ENCODE measurements at regions not wholly inside any gene's neighbourhood (a gene's known extent, or its start where the extent isn't known, plus 50 kb on each side); places are given as distances from the start of the nearest gene placed in this dataset.
"Not testable (repeated sequence)": the region's sequence is repeated elsewhere in the genome, so short reads cannot be mapped to it uniquely, and the experiment has no call there.

DNA sequence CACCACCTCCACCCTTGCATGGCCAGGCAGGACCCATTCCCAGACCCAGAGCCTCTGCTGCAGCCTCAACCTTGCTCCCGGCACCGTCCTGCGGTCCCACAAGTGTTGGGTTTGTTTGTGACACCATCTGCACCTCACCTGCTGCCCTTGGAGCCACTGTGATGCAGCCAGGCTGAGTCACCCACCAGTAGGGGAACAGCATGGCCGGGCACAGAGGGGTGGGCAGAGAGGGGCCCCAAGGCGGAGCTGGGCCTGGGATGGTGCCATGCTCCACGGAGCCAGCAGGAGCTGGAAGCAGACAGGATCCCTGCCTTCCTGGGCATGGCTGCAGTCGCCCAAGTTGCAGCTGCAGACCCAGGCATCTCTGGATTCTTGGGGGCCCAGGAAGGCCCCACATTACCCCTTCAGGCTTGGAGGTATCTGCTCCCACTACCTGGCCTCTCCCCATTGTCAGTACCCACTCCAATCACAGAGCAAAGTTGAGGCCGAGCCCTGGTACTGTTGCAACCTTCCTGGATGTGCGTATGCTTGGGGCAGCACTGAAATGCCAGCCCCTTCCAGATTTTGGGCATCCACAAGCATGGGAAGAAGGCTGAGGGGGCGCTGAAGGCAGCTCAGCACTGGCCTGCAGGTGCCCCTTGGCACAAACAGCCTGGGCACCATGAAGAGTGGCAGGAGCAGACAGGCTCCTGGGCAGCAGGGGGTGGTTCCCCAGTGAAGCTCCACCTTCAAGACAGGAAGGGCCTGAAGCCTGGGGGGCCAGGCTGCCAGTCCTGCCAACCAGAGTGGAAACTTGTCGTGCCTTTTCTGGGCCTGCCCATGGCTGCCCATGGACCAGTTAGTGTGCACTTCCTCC, 172.8 kb downstream of the MATN1 start:
- DNase-seq, result no peak

DNA sequence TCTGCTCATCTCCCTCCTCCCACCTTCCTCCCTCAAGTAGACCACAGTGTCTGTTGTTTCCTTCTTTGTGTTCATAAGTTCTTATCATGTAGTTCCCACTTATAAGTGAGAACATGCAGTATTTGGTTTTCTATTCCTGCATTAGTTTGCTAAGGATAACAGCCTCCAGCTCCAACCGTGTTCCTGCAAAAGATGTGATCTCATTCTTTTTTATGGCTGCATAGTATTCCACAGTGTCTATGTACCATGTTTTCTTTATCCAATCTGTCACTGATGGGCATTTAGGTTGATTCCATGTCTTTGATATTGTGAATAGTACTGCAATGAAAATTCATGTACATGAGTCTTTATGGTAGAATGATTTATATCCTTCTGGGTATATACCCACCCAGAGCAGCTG, 173.5 kb downstream of the MATN1 start:
- DNase-seq, result not testable (repeated sequence)

DNA sequence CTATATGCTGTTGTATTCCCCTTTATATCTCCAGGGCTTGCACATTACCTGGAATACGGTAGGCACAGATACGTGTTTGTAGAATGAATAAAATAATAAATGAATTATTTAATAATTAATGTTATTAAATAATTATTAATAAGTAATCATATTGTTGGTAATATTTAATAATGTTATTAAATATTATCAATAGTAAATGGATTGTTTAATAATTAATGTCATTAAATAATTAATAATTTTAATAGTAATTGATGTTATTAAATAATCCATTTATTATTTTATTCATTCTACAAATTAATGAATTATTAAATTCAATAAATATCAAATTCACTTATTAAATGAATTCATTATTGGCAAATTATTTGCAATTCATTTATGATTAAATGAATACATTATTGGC, 175.1 kb downstream of the MATN1 start:
- DNase-seq, result no peak

DNA sequence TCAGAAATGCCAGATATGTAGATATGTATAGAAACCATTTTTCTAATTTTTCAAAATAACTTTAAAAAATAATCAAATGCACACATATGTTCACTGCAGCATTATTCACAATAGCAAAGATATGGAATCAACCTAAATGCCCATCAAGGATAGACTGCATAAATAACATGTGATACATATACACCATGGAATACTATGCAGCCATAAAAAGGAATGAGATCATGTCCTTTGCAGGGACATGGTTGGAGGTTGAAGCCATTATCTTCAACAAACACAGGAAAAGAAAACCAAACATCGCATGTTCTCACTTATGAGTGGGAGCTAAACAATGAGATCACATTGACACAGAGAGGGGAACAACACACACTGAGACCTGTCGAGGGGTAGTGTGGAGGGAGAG, 176.1 kb downstream of the MATN1 start:
- DNase-seq, result not testable (repeated sequence)

DNA sequence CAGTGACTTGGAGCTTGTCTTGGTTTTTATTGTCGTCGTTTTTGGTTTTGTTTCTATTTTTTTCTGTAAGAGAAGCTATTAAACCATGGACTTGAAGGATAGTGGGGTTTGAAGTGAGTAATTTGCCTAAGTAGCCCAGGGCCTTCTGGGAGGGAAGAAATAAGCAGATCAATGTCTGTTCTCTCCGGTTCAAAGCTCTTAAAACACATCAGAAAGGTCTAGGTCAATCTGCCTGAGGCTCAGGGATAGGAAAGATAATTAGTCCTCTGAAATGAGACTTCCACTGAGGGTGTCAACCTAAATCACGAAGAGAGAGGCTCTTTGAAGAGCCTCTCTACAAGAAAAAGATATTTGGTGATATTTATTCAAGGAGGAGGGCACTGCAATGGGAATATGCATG, 178.0 kb downstream of the MATN1 start:
- no peak for DNase-seq

DNA sequence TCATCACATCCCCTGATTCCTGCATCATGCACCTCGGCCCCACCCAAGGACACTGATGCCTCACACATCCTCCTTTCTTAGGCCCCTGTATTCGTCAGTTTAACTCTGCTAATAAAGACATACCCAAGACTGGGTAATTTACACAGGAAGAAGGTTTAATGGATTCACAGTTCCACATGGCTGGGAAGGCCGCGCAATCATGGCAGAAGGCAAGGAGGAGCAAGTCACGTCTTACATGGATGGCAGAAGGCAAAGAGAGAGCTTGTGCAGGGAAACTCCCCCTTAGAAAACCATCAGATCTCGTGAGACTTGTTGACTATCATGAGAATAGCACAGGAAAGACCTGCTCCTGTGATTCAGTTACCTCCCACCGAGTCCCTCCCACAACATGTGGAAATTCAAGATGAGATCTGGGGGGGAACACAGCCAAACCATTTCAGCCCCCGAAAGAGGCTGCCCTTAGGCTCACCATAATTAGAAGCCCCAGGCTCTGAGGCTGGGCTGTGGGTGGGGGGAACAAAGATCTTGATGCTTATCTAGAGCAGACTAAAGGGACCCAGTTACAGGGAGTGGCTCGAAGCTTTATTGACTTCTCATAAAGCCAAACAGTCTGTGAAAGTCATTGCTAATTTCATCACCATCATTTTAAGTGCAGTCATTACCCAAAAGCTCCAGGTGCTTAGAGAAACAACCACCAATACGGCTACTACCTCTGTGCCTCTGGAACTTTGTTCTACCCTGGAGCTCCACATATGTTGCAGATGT, 181.5 kb downstream of the MATN1 start:
- no peak for DNase-seq

DNA sequence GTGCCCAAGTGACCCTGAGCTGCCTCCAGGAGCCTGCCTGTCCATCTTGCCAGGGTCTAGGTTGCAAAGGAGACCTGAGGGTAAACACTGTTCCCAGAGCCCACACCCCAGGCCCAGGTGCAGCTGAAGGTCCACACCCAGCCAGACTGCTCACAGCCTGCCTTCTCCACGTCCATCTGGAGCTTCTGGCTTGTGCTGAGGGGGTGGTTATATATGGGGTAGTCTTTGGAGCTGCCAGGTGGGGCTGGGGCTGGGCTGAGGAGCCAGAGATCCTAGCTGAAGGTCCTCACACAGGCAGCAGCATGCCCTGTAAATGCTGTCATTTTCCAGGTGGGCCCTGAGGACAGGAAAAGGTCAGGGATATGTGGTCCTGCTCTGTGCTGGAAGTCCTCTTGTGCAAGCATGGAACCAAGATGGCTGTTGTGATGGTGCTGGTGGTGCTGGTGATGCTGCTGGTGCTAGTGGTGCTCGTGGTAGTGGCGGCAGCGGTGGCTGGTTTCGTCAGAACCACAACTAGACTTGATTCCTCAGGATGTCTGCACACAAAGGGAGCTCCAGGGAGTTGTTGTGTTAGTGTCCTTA, 182.7 kb downstream of the MATN1 start:
- DNase-seq, result no peak

DNA sequence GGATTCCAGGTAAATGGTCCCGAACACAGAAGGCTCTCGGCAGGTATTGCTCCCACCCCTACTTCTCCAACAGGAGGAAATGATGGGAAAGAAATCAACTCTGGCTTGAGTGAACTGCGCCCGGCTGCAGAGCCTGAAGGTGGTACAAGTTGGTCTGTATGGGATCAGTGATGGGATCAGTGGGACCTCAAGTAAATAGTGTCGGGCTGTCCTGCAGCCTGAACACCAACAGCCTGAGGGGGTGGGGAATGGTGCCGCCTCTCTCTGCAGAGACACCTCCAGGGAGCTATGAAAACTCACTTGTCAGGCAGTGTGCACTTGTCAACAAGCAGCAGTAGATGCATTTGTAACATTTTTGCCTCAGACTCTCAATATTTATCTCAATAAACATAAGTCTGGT, 183.5 kb downstream of the MATN1 start:
- DNase-seq, result no peak

DNA sequence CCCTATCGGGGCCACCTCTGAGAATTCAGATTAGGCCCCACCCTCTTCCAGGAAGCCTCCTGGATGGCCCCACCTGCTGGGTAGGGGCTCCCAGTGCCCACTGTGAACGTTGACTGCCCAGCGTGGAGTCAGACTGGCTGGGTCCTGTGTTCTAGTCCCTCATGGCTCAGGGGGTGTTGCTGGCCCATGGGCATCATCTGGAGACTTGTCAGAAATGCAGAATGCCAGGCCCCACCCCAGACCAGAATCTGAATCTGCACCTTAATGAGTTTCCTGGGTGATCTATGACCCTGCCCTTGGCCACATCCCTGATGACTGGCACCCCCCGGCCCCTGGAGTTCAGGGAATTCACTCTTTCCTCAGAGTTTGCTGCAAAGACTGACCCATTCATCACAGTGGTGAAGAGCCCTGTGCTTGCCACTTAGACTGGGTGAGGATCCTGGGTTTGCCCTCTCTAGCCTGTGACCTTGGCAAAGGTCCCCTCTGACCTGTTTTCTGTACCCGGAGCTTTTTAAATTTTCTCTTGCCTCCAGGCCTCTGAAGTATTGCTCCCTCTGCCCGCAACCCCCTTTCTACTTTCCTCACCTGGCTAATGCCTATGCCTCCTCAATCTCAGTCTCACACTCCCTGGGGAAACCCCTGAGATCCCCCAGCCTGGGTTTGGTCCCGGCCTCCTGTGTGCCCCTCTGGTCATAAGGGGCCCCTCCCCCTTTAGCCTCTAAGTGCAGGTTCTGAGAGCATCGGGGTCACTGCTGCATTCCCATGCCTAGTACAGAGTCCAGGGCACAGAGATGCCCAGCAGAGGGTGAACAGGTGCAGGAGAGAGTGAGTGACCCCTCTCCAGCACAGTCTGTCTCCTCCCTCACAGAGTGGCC, 184.2 kb downstream of the MATN1 start:
- no peak for DNase-seq

DNA sequence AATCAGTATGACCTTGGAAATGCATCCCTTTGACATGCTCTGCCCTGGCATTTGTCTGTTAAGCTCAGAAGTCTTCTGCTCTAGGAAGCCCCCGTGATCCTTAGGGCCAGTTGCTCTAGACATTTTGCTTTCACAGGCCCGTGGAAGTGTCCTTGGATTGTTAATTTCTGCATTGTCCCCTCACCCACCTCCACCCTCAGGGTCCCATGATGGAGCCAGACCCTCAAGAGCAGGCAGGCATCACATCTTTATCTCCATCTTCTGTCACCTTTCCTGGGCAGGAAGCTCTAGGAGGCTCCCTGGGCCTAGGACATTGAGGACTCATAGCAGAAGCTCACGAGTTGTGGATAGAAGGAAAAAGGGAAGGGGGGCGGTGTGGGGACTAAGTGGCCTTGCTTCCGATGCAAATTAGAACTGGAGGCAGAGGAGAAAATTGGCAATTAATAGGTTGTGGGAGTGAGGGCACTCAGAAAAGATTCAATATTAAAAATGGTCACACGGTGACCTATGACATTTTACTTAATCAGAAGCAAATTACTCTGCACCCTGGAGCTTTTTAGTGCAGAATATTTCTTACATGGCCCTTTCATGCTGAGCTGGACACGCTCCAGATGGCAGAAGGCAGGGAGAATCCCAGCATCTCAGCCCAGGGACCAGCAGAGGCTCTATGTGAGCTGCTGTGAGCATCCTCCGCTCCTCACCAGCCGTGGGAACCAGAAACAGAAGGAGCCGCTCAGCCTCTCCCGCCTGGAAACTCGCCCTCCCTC, 185.0 kb downstream of the MATN1 start:
- DNase-seq, result no peak

DNA sequence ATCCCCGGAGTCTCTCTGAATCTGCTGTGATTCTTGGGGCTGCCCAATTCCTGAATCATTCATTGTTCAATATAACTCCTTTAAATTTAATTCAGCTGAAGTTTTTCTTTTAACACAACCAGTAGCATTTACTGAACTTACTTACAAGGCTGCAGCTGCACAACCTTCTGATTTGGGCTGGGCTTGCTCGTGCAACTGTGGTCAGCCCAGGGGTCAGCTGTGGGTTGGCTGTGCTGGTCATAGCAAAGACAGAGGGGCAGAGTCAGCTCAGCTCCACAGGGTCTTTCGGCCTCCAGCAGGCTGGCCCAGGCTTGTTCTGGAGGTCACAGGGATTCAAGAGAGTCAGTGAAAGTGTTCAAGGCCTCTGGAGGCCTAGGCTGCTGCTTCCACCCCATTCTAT, 186.1 kb downstream of the MATN1 start:
- no peak for DNase-seq

DNA sequence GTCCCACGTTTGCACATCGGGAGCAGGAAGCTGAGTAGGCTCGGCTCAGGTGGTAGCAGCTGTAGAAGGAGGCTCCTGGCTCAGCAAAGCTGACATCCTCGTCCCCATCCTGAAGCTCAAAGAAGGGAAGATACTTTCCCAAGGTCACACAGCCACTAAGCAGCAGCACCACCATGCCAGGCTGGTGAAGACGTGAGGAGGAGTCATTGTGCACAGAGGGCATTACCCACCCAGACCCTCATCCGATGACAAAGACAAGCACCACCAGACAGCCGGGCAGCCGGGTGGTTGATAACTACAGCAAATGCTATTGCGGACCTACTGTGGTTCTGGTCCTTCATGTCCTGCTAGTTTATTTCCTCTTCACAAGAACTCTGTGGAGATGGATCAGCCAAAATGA, 186.9 kb downstream of the MATN1 start:
- no peak for DNase-seq

DNA sequence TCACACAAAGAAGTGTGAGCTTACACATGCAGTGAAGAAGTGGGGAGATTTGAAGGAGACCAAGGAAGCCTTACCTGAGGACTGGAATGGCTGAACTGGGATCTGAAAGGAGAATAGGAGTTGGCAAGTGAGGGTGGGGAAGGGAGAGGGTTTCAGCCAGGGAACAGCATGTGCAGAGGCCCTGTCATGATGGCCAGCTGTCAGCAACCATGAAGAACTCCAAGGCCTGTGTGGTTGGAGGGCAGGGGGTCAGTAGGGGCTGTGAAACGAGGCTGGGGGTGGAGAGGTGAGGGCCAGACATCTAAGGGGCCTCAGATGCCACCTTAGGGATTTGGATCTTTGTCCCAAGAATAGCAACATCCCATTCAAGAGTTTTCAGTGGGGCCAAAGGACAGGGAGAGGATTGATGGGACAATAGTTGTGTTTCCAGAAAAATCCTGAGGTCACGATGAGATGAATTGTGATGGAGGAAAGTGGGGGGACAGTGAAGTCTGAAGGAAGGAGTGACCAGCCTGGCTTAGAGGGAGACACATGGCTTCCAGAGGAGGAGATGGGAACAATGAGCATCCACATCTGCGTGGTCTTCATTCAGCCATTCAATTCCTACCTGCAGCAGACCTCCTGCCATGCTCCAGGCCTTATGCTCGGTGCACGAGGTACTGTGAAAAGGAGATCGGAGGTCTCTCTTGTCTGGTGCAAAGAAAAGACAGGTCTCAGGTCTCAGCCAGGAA, 187.6 kb downstream of the MATN1 start:
- DNase-seq, result no peak

DNA sequence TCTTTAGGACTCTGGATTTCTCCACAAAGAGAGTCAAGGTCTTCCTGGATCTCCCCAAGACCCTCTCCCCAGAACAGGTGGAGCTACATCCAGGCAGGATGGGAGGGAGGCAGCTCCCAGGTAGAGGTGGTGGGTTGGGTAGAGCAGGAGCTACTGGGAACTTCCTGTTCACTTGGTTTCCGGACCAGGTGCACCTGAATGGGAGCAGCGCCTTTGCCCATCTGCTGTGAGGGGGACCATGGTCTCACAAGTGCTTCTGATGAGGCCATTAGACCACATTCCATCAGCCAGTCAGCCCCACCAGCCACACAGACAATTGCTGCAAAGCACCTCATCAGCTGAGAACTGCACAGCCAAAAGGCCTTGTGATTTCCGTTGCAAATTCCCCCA, 188.8 kb downstream of the MATN1 start:
- DNase-seq, result no peak

DNA sequence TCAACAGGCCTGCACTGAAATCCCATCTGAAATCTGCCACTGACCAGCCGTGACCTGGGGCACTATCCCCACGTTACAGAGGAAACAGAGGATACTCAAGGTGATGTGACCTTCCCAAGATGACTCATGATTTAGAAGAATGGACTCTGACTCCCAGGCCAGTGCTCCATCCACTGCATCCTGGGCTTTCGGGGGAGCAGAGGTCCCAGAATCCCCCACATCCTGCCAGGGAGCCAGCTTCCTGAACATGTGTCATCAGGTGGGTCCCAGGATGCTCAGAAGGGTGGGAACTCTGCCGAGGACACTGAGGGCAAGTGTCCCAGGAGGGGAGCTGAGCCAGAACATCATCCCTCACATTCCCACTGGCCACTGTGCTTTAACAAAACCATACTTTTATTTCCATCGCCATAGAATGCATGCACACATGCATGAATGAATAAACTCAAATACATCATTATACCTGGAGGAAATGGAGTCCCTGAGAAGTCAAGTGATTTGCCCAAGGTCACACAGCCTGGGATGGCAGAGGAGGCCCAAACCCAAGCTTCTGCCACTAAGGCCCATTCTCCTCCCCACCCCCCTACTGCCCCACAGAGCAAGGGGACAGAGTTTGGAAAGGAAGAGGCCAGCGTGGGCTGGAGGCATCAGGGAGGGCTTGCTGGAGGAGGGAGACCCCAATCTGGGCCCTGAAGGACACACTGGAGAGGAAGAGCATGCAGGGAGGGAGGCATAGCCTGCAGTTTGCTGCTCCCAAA, 189.4 kb downstream of the MATN1 start:
- no peak for DNase-seq

DNA sequence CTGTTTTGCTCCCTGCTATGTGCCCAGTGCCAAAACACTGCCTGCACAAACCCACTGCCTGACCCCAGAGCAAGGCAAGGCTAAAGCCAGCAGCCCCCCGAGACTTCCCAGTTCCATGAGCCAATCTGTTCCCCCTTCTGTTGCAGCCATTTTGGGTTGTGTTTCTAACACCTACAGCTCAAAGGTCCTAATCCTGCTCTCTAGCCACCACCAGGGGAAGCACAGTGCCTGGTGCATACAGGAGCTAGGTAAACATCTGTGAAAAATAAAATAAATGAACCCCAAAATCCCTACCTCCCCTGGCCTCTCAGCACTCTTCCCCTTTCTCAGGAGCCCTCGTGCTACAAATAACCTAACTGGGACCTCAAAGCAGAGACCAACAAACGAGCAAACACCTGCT, 190.2 kb downstream of the MATN1 start:
- no peak for DNase-seq

DNA sequence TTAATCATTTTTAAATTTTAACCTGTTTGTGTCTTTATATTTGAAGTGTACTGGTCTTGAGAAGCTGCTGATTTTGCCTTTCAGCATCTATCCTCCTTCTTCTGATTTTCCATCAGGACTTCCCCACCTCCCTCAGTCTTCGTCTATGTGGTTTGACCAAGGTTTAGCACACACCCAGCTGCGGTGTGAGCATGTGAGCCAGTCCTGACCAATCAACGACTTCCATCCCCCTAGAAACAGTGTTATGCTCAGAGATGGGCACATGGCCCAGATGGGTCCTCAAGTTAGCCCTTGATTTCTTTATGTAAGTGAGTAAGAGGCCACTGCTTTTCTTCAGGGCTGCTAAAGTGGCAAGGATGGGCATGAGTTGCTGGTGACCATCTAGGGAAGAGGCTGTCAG, 190.8 kb downstream of the MATN1 start:
- no peak for DNase-seq

DNA sequence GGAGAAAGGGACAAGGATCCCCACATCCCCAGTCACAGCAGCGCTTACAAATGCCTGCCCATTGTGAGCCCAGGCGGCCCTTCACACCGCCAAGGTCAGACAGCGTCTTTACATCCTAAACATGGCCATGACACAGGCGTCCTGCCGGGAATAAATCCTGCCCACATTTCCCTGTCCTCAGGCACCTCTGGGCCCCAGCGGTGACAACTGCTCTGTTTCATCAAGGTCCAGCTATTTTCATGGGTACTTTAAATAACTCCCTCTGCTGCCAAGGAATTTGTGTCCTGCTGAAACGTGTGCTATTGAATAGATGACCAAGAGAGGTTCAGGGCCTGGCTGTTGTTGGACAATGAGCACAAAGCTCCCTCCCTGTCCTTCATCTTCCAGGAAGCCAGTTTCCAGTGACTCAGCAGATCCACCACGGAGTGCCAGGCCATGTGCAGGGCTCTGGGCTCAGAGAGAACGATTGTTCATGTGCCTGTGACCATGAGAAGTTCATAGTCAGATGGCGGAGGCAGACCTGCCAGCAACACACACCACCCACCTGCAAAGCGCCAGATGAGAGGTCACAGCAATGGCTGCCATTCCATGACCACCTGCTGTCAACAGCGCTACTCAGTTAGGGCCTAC, 195.8 kb downstream of the MATN1 start:
- DNase-seq, result no peak

DNA sequence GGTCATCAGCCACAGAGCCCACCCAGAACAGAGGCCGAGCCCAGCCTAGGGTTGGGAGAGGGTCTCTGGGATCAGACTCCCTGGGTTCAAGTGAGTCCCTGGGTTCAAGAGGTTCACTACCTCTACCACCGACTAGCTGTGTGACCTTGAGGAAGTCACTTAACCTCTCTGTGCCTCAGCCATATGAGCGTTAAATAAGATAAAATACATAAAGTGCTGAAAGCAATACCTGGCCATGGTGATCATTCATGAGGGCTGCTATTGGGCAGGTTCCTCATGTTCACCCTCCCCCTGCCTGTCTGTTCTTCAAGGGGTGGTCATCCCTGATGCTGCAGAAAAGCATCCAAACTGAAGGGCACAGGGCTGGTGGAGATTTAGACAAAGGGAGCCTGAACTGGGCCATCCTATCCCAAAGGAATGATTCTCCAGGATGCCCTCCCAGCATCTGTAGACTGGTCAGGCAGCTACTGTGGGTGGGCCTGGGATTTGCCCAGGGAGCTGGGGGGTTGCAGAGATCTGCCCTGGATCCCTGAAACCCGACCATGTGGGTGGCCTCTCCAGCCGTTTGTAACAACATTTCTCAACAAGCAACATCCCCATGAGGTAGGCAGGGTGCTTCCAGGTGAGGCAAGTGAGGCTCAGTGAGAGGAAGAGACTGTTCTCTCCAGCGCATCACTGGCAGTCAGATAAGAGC, 196.6 kb downstream of the MATN1 start:
- no peak for DNase-seq
